ENCODE measurements at regions not wholly inside any gene's neighbourhood (a gene's known extent, or its start where the extent isn't known, plus 50 kb on each side); places are given as distances from the start of the nearest gene placed in this dataset.
"Not testable (repeated sequence)": the region's sequence is repeated elsewhere in the genome, so short reads cannot be mapped to it uniquely, and the experiment has no call there.

- intact Hi-C loops (cut with micrococcal nuclease); BruUV-seq (replicated peaks); H3K4me2 ChIP-seq (ENCODE audit: insufficient read depth, low read length); H3K36me3 ChIP-seq (ENCODE audit: control insufficient read depth in 2 of 2, extremely low read depth in 1 of 2, insufficient read depth in 2 of 2, low read length in 2 of 2); H3K27ac ChIP-seq (ENCODE audit: insufficient read depth, low read depth, low read length); H3K4me3 ChIP-seq (replicated peaks in 1 of 3; ENCODE audit: insufficient read depth in 1 of 3, low read depth in 1 of 3, low read length in 3 of 3); FAIRE-seq; POLR2A ChIA-PET; DNase-seq (ENCODE audit: low read depth, low spot score); H4K20me1 ChIP-seq (replicated peaks; ENCODE audit: control insufficient read depth, extremely low read depth, insufficient read depth, low read length); dilution Hi-C loops (cut with MboI; ENCODE audit: extremely low pct_ligation_motif_present, low sequenced_read_pairs); H3K9me1 ChIP-seq (replicated peaks; ENCODE audit: control insufficient read depth, extremely low read depth, insufficient read depth, low read length); H3K27me3 ChIP-seq (ENCODE audit: control insufficient read depth in 2 of 2, insufficient read depth in 2 of 2, low read length in 2 of 2); H3K9ac ChIP-seq (replicated peaks; ENCODE audit: extremely low read depth, insufficient read depth, low read length); H2AFZ ChIP-seq (ENCODE audit: low read depth, low read length); H3K79me2 ChIP-seq (ENCODE audit: control insufficient read depth, insufficient read depth, low read length); H3K4me1 ChIP-seq (ENCODE audit: control insufficient read depth, extremely low read depth, insufficient read depth, low read length); H3K9me3 ChIP-seq (replicated peaks; ENCODE audit: control insufficient read depth, insufficient read depth, low read length): not testable (repeated sequence)
- CTCF ChIA-PET = interaction anchor here (0.7 kb wide), 1 partner anchor 12 kb away, joined by 3 read pairs; no protein-coding TSS in a partner anchor
Measured at GRCh38 chr10:93127642-93128215, 54.0 kb downstream of the CYP26A1 start.

DNA sequence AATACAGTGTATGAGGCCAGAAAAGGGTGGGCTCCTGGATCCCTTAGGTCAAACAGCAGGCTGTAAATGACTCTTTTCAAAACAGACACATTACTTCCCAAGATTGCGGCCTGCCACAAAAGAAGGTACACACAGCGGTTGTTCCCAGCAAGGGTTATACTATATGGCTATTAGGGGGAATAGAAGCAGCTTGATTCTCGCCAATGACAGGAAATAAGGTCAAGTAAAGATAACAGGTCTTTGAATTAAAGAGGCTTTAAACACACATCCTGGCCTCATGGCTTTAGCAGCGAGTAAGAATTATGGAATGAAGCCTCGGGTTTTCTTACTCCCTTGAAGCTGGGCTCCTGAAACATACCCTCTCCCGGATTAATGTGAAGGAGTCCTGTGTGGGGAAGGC, 58.3 kb downstream of the CYP26A1 start:
- H3K9ac ChIP-seq (replicated peaks; ENCODE audit: extremely low read depth, insufficient read depth, low read length) = no peak overlapping the region
- H3K9me1 ChIP-seq (replicated peaks; ENCODE audit: control insufficient read depth, extremely low read depth, insufficient read depth, low read length) = no peaks in the 10 kb centered on the region
- no peaks in the 10 kb centered on the region for H4K20me1 ChIP-seq (replicated peaks; ENCODE audit: control insufficient read depth, extremely low read depth, insufficient read depth, low read length)
- no peak for TF ChIP-seq JUN (IDR thresholded peaks at IDR 0.05; ENCODE audit: borderline replicate concordance, insufficient read depth, insufficient read length, low read depth)
- no peak for TF ChIP-seq POLR2A (IDR thresholded peaks at IDR 0.05; ENCODE audit: low read depth, low read length)
- TF ChIP-seq POLR2AphosphoS5 (IDR thresholded peaks at IDR 0.05; ENCODE audit: insufficient read depth, low read depth, low read length) = no peak
- TF ChIP-seq, protein P1, sequence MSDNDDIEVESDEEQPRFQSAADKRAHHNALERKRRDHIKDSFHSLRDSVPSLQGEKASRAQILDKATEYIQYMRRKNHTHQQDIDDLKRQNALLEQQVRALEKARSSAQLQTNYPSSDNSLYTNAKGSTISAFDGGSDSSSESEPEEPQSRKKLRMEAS (IDR thresholded peaks at IDR 0.05; ENCODE audit: insufficient read depth, insufficient read length) = no peak
- no peak for TF ChIP-seq MYC (IDR thresholded peaks at IDR 0.05; ENCODE audit: low read depth, low read length)
- TF ChIP-seq FOS (IDR thresholded peaks at IDR 0.05; ENCODE audit: borderline replicate concordance, insufficient read depth, low read length) = no peak
- no peak for TF ChIP-seq EZH2 (IDR thresholded peaks at IDR 0.05; ENCODE audit: borderline replicate concordance, low read depth, low read length, severe bottlenecking)
- TF ChIP-seq, protein P2, sequence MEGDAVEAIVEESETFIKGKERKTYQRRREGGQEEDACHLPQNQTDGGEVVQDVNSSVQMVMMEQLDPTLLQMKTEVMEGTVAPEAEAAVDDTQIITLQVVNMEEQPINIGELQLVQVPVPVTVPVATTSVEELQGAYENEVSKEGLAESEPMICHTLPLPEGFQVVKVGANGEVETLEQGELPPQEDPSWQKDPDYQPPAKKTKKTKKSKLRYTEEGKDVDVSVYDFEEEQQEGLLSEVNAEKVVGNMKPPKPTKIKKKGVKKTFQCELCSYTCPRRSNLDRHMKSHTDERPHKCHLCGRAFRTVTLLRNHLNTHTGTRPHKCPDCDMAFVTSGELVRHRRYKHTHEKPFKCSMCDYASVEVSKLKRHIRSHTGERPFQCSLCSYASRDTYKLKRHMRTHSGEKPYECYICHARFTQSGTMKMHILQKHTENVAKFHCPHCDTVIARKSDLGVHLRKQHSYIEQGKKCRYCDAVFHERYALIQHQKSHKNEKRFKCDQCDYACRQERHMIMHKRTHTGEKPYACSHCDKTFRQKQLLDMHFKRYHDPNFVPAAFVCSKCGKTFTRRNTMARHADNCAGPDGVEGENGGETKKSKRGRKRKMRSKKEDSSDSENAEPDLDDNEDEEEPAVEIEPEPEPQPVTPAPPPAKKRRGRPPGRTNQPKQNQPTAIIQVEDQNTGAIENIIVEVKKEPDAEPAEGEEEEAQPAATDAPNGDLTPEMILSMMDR (IDR thresholded peaks at IDR 0.05; ENCODE audit: extremely low read depth in 1 of 2, insufficient read depth in 1 of 2, low read depth in 1 of 2, low read length in 2 of 2) = no peak
- TF ChIP-seq GATA2 (IDR thresholded peaks at IDR 0.05; ENCODE audit: insufficient read depth, insufficient read length, low read depth, low read length) = no peak
- H3K79me2 ChIP-seq (ENCODE audit: control insufficient read depth, insufficient read depth, low read length) = no peaks in the 10 kb centered on the region
- CTCF ChIA-PET = no interaction called here
- intact Hi-C loops (cut with micrococcal nuclease) = no loop called here
- BruUV-seq (replicated peaks) = no TSS peak
- no peak overlapping the region for H3K4me2 ChIP-seq (ENCODE audit: insufficient read depth, low read length)
- H2AFZ ChIP-seq (ENCODE audit: low read depth, low read length) = no peak overlapping the region
- H3K9me3 ChIP-seq (replicated peaks; ENCODE audit: control insufficient read depth, insufficient read depth, low read length) = no peaks in the 10 kb centered on the region
- DNase-seq (ENCODE audit: low read depth, low spot score) = no peak
- no peaks in the 10 kb centered on the region for H3K4me1 ChIP-seq (ENCODE audit: control insufficient read depth, extremely low read depth, insufficient read depth, low read length)
- dilution Hi-C loops (cut with MboI; ENCODE audit: extremely low pct_ligation_motif_present, low sequenced_read_pairs) = no loop called here
- H3K27ac ChIP-seq (ENCODE audit: insufficient read depth, low read depth, low read length) = no peak overlapping the region
- no peak for FAIRE-seq
- peaks cover 11 to 14% of the 10 kb centered on the region in 2 experiments for H3K27me3 ChIP-seq (ENCODE audit: control insufficient read depth in 2 of 2, insufficient read depth in 2 of 2, low read length in 2 of 2)
- H3K4me3 ChIP-seq (replicated peaks in 1 of 3; ENCODE audit: insufficient read depth in 1 of 3, low read depth in 1 of 3, low read length in 3 of 3) = no peak overlapping the region
- POLR2A ChIA-PET = no interaction called here
- H3K36me3 ChIP-seq (ENCODE audit: control insufficient read depth in 2 of 2, extremely low read depth in 1 of 2, insufficient read depth in 2 of 2, low read length in 2 of 2) = no peaks in the 10 kb centered on the region
